ENCODE measurements at regions not wholly inside any gene's neighbourhood (a gene's known extent, or its start where the extent isn't known, plus 50 kb on each side); places are given as distances from the start of the nearest gene placed in this dataset.

GRCh38 chr2:128622955-128623620 lies 304.4 kb upstream of the HS6ST1 start:
- no peak for TF ChIP-seq EMX1 (CRISPR knock-in tag; IDR thresholded peaks at IDR 0.05)
- no peak for TF ChIP-seq CTCF (IDR thresholded peaks at IDR 0.05)
- TF ChIP-seq SMAD4 (CRISPR knock-in tag; IDR thresholded peaks at IDR 0.05): no peak
- no peak for TF ChIP-seq ZNF219 (CRISPR knock-in tag; IDR thresholded peaks at IDR 0.05; ENCODE audit: borderline replicate concordance)
- TF ChIP-seq ZNF263 (CRISPR knock-in tag; IDR thresholded peaks at IDR 0.05; ENCODE audit: low read depth): no peak
- TF ChIP-seq SMAD3 (CRISPR knock-in tag; IDR thresholded peaks at IDR 0.05; ENCODE audit: borderline replicate concordance): no peak
- no peak for TF ChIP-seq GTF2I (CRISPR knock-in tag; conservative IDR thresholded peaks at IDR 0.05)
- TF ChIP-seq ZNF317 (CRISPR knock-in tag; IDR thresholded peaks at IDR 0.05; ENCODE audit: borderline replicate concordance, low read depth): no peak
- no peak for TF ChIP-seq ZNF423 (CRISPR knock-in tag; IDR thresholded peaks at IDR 0.05)
- no peak for TF ChIP-seq ZNF425 (CRISPR knock-in tag; conservative IDR thresholded peaks at IDR 0.05)
- no peak for TF ChIP-seq FOXJ3 (CRISPR knock-in tag; IDR thresholded peaks at IDR 0.05; ENCODE audit: borderline replicate concordance)
- no peak for TF ChIP-seq AFF4 (CRISPR knock-in tag; IDR thresholded peaks at IDR 0.05; ENCODE audit: borderline replicate concordance)
- no peak for TF ChIP-seq ZNF396 (CRISPR knock-in tag; IDR thresholded peaks at IDR 0.05; ENCODE audit: borderline replicate concordance)
- TF ChIP-seq ZSCAN18 (CRISPR knock-in tag; IDR thresholded peaks at IDR 0.05): no peak
- TF ChIP-seq JUN (CRISPR knock-in tag; IDR thresholded peaks at IDR 0.05): no peak
- TF ChIP-seq CBFB (CRISPR knock-in tag; IDR thresholded peaks at IDR 0.05; ENCODE audit: low read depth): no peak
- TF ChIP-seq ERG (CRISPR knock-in tag; IDR thresholded peaks at IDR 0.05): no peak
- no peak for TF ChIP-seq ATF1 (CRISPR knock-in tag; IDR thresholded peaks at IDR 0.05)
- TF ChIP-seq ARID4B (CRISPR knock-in tag; IDR thresholded peaks at IDR 0.05; ENCODE audit: borderline replicate concordance): no peak
- ChIA-PET POLR2A (no interaction called here), CTCF (no interaction called here)
- no peak for DNase-seq (ENCODE audit: low spot score)
- Mint-ChIP-seq H3K27ac (no peak overlapping the region), H3K9me3 (peaks cover 12% of the 10 kb centered on the region), H3K36me3 (peaks cover 5% of the 10 kb centered on the region), H3K4me1 (peaks cover 18% of the 10 kb centered on the region), H3K27me3 (ENCODE audit: low read depth) (peaks cover 4% of the 10 kb centered on the region), H3K4me3 (no peak overlapping the region)
- no peak for ATAC-seq
